NB4 (cell line): ENCODE measurements at regions not wholly inside any gene's neighbourhood (a gene's known extent, or its start where the extent isn't known, plus 50 kb on each side); places are given as distances from the start of the nearest gene placed in this dataset.

ENCODE experiments used
- MAX ChIP-seq: IDR thresholded peaks from 2 replicates; pipeline ENCODE4 v1.6.1; 2011; ENCODE audit warnings: low read depth, low read length
- MYC ChIP-seq: IDR thresholded peaks from 2 replicates; pipeline ENCODE4 v1.6.1; 2011; ENCODE audit warnings: low read depth, low read length
- POLR2A ChIP-seq: IDR thresholded peaks from 2 replicates; pipeline ENCODE4 v1.6.1; 2011; ENCODE audit warnings: mild to moderate bottlenecking; ENCODE audit not compliant: insufficient read length; ENCODE audit errors: extremely low read depth
- TF ChIP-seq, protein P1 (sequence below): IDR thresholded peaks from one replicate; pipeline ENCODE4 v1.5.1; 2012; ENCODE audit warnings: low read depth, low read length

DNA sequence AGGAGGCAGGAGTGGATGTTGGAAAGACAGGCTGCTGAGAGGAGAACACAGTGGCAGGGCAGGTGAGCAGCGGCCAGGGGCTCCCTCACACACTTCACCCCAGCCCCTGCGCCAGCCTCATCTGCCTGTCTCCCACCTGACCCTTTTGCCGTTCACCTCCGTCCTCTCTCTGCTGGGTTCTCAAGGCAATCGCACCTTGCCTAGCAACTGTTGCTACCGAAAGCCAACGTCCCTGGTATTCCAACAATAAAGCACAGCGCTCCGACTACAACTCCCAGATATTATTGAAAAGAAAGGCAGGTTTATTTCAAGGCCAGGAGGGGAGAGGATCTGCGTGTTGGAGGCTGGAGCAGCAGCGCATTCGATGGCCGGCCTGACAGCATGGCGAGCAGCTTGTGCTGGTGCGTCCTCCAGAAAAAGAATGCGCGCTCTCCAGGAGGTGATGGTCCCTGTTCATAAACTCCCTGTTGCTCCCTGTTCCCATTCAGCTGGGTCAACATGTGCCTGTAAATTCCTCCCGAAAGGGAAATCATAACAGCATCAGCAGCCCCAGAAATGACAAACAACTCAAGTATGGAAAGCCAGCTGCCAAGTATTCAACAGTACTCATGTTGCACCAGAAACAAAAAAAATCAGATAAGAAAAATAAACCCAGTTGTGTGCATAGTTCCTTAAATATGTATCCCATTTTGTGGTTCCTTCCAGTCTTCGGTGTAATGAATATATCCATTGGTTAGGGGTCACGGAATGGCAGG lies 153.0 kb upstream of the DIO3 start:
- TF ChIP-seq, protein P1, sequence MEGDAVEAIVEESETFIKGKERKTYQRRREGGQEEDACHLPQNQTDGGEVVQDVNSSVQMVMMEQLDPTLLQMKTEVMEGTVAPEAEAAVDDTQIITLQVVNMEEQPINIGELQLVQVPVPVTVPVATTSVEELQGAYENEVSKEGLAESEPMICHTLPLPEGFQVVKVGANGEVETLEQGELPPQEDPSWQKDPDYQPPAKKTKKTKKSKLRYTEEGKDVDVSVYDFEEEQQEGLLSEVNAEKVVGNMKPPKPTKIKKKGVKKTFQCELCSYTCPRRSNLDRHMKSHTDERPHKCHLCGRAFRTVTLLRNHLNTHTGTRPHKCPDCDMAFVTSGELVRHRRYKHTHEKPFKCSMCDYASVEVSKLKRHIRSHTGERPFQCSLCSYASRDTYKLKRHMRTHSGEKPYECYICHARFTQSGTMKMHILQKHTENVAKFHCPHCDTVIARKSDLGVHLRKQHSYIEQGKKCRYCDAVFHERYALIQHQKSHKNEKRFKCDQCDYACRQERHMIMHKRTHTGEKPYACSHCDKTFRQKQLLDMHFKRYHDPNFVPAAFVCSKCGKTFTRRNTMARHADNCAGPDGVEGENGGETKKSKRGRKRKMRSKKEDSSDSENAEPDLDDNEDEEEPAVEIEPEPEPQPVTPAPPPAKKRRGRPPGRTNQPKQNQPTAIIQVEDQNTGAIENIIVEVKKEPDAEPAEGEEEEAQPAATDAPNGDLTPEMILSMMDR = no peak
- TF ChIP-seq MAX (no peak), POLR2A (no peak), MYC (no peak)
